ENCODE measurements at regions not wholly inside any gene's neighbourhood (a gene's known extent, or its start where the extent isn't known, plus 50 kb on each side); places are given as distances from the start of the nearest gene placed in this dataset.

- peak in 1 of 5 donors; percentile 22 for DNase-seq
Measured at GRCh38 chr13:38415233-38415632, 65.6 kb downstream of the UFM1 start.

GRCh38 chr13:38417241-38417640 is 67.6 kb downstream of the UFM1 start:
- no peak for DNase-seq

- DNase-seq: no peak
Measured at GRCh38 chr13:38417727-38418126, 68.1 kb downstream of the UFM1 start.

GRCh38 chr13:38418286-38418685 is 68.6 kb downstream of the UFM1 start:
- no peak for DNase-seq

GRCh38 chr13:38419312-38419873 is 69.7 kb downstream of the UFM1 start:
- DNase-seq: no peak

- no peak for DNase-seq
Measured at GRCh38 chr13:38421590-38422560, 72.2 kb downstream of the UFM1 start.

GRCh38 chr13:38429916-38430315 is 80.3 kb downstream of the UFM1 start:
- no peak for DNase-seq

- no peak for DNase-seq
Measured at GRCh38 chr13:38430796-38431195, 81.1 kb downstream of the UFM1 start.

GRCh38 chr13:38440666-38441065 is 91.0 kb downstream of the UFM1 start:
- no peak for DNase-seq

GRCh38 chr13:38444904-38445303 is 95.3 kb downstream of the UFM1 start:
- DNase-seq: no peak

GRCh38 chr13:38452656-38453055 is 103.0 kb downstream of the UFM1 start:
- DNase-seq: no peak

GRCh38 chr13:38462605-38463004 is 113.0 kb downstream of the UFM1 start:
- peak in 1 of 5 donors; percentile 3 for DNase-seq

- no peak for DNase-seq
Measured at GRCh38 chr13:38463048-38463447, 113.4 kb downstream of the UFM1 start.

- peak in 1 of 5 donors; percentile 1 for DNase-seq
Measured at GRCh38 chr13:38472411-38472810, 122.8 kb downstream of the UFM1 start.

- DNase-seq: no peak
Measured at GRCh38 chr13:38473305-38473704, 123.7 kb downstream of the UFM1 start.

GRCh38 chr13:38477676-38478075 is 128.0 kb downstream of the UFM1 start:
- no peak for DNase-seq

GRCh38 chr13:38483623-38484022 is 134.0 kb downstream of the UFM1 start:
- DNase-seq: no peak

GRCh38 chr13:38490657-38491056 is 141.0 kb downstream of the UFM1 start:
- DNase-seq: no peak

- no peak for DNase-seq
Measured at GRCh38 chr13:38494445-38494844, 144.8 kb downstream of the UFM1 start.

- DNase-seq: no peak
Measured at GRCh38 chr13:38496917-38497316, 147.3 kb downstream of the UFM1 start.

GRCh38 chr13:38498271-38498670 is 148.6 kb downstream of the UFM1 start:
- DNase-seq: no peak

- no peak for DNase-seq
Measured at GRCh38 chr13:38514575-38514974, 164.9 kb downstream of the UFM1 start.

- no peak for DNase-seq
Measured at GRCh38 chr13:38518328-38518727, 168.5 kb upstream of the FREM2 start.

- DNase-seq: no peak
Measured at GRCh38 chr13:38519229-38519911, 167.5 kb upstream of the FREM2 start.

Data from T-helper 1 cell (primary cell).